HCT116 (cell line): ENCODE measurements at regions not wholly inside any gene's neighbourhood (a gene's known extent, or its start where the extent isn't known, plus 50 kb on each side); places are given as distances from the start of the nearest gene placed in this dataset.

Source experiments
- ATAC-seq: fragments of 200-7000 bp; cut with Tn5 transposase; 2 replicates; pipeline ENCODE4 v1.9.1; 2020; ENCODE audit warnings: mild to moderate bottlenecking, moderate library complexity
- BruUV-seq: library from RNA; stranded (reverse); fragments of 400-500 nt; replicated peaks from 2 replicates; lab custom pipeline; 2021; lab: Mats Ljungman, UMichigan
- CTCF ChIA-PET: fragments of 300-600 bp; sonication (Branson Sonifier 250); formaldehyde crosslinking; loops from one replicate; lab custom pipeline; 2021; ENCODE audit warnings: antibody characterized with exemption; lab: Charles Lee
- POLR2A ChIA-PET: fragments of 300-600, 350-600 bp; sonication (Branson Sonifier 250); formaldehyde crosslinking; loops from one replicate; lab custom pipeline; 2021; ENCODE audit warnings: antibody characterized with exemption; lab: Charles Lee
- RAD21 ChIA-PET, 2 experiments: fragments of 300-600 bp; sonication (Branson Sonifier 250); formaldehyde crosslinking; loops; one replicate each; lab custom pipeline; 2023; ENCODE audit warnings: low total read pairs in 2 of 2; ENCODE audit not compliant: uncharacterized antibody in 2 of 2, unreplicated experiment in 2 of 2, low non-redundant PET in 1 of 2; lab: Charles Lee
- DNase-seq: peaks from one replicate; pipeline ENCODE4 v3.0.0-alpha.2; 2010; ENCODE audit warnings: low read depth, low spot score
- H2AFZ ChIP-seq: fragments of 200-600 bp; shearing (Covaris generic), sonication (generic); 2 replicates; pipeline ENCODE4 v1.6.1; 2017; ENCODE audit warnings: low read depth, mixed run types, mixed read lengths, antibody characterized with exemption, low read length; ENCODE audit not compliant: poor library complexity, severe bottlenecking
- H3K27ac ChIP-seq: 2 replicates; pipeline ENCODE4 v1.5.1; 2012; ENCODE audit warnings: low read depth, low read length
- H3K27me3 ChIP-seq: fragments of 200-600 bp; sonication (generic); 2 replicates; pipeline ENCODE4 v1.6.1; 2016; ENCODE audit warnings: mixed run types, low read length, mixed read lengths; ENCODE audit not compliant: insufficient read depth
- H3K36me3 ChIP-seq, 2 experiments: fragments of 200-500 bp in 1 of 2; fragments of 200-600 bp in 1 of 2; sonication (Bioruptor generic) in 1 of 2; sonication (generic) in 1 of 2; 2 replicates each; pipeline versions ENCODE4 v1.5.1 to v1.6.1; 2014 to 2016; ENCODE audit warnings: low read length in 2 of 2, inconsistent platforms in 1 of 2, mixed read lengths in 1 of 2, mixed run types in 1 of 2; ENCODE audit not compliant: insufficient read depth in 2 of 2, control insufficient read depth in 1 of 2
- H3K4me1 ChIP-seq, 2 experiments: fragments of 200-600 bp in 1 of 2; sonication (generic) in 1 of 2; 2 replicates each; pipeline versions ENCODE4 v1.5.1 to v1.6.1; 2012 to 2017; ENCODE audit warnings: low read length in 2 of 2, inconsistent platforms in 1 of 2, mild to moderate bottlenecking in 1 of 2, mixed read lengths in 1 of 2, mixed run types in 1 of 2, moderate library complexity in 1 of 2; ENCODE audit not compliant: insufficient read depth in 2 of 2, control insufficient read depth in 1 of 2
- H3K4me2 ChIP-seq: fragments of 200-600 bp; sonication (generic); 2 replicates; pipeline ENCODE4 v1.6.1; 2017; ENCODE audit warnings: mixed run types, low read length, mixed read lengths
- H3K4me3 ChIP-seq, 2 experiments: fragments of 200-600 bp in 1 of 2; sonication (generic) in 1 of 2; replicated peaks in 1 of 2; 2 replicates each; pipeline ENCODE4 v1.5.1; 2011 to 2016; ENCODE audit warnings: low read length in 2 of 2, control low read depth in 1 of 2, low read depth in 1 of 2, mild to moderate bottlenecking in 1 of 2, mixed read lengths in 1 of 2, mixed run types in 1 of 2
- H3K79me2 ChIP-seq: fragments of 200-600 bp; sonication (generic); 2 replicates; pipeline ENCODE4 v1.6.1; 2017; ENCODE audit warnings: mild to moderate bottlenecking, mixed run types, low read length, moderate library complexity, mixed read lengths; ENCODE audit not compliant: insufficient read depth
- H3K9ac ChIP-seq: fragments of 200-600 bp; sonication (generic); 2 replicates; pipeline ENCODE4 v1.6.1; 2016; ENCODE audit warnings: low read length, mixed read lengths
- H3K9me2 ChIP-seq: fragments of 200-600 bp; sonication (generic), shearing (Covaris generic); 2 replicates; pipeline ENCODE4 v1.6.1; 2017; ENCODE audit warnings: mixed run types, mild to moderate bottlenecking, moderate library complexity; ENCODE audit not compliant: insufficient read depth
- H3K9me3 ChIP-seq, 2 experiments: fragments of 200-500 bp in 1 of 2; fragments of 200-600 bp in 1 of 2; sonication (Bioruptor generic) in 1 of 2; sonication (generic) in 1 of 2; 2 replicates each; pipeline ENCODE4 v1.6.1; 2014 to 2017; ENCODE audit warnings: low read length in 2 of 2, mixed read lengths in 2 of 2, inconsistent platforms in 1 of 2, low read depth in 1 of 2, mild to moderate bottlenecking in 1 of 2, mixed run types in 1 of 2, moderate library complexity in 1 of 2; ENCODE audit not compliant: control insufficient read depth in 1 of 2, insufficient read depth in 1 of 2
- H4K20me1 ChIP-seq: fragments of 200-600 bp; sonication (generic), shearing (Covaris generic); 2 replicates; pipeline ENCODE4 v1.6.1; 2017; ENCODE audit warnings: mixed run types, mild to moderate bottlenecking, moderate library complexity; ENCODE audit not compliant: insufficient read depth
- CBX3 ChIP-seq: IDR thresholded peaks from 2 replicates; pipeline ENCODE4 v1.6.1; 2012; ENCODE audit warnings: low read depth
- EGR1 ChIP-seq: IDR thresholded peaks from 2 replicates; pipeline ENCODE4 v1.6.1; 2012; ENCODE audit warnings: low read depth
- EZH2 ChIP-seq: fragments of 200-600 bp; sonication (generic); IDR thresholded peaks from 2 replicates; pipeline ENCODE4 v1.6.1; 2017; ENCODE audit warnings: antibody characterized with exemption, mixed run types
- EZH2phosphoT487 ChIP-seq: fragments of 200-600 bp; IDR thresholded peaks from 2 replicates; pipeline ENCODE4 v1.6.1; 2018; ENCODE audit warnings: antibody characterized with exemption, borderline replicate concordance
- FOSL1 ChIP-seq: IDR thresholded peaks from 2 replicates; pipeline ENCODE4 v1.6.1; 2012; ENCODE audit warnings: low read depth
- JUND ChIP-seq: IDR thresholded peaks from 2 replicates; pipeline ENCODE4 v1.6.1; 2012
- POLR2A ChIP-seq: IDR thresholded peaks from 2 replicates; pipeline ENCODE4 v1.7.0; 2011; ENCODE audit warnings: borderline replicate concordance; ENCODE audit not compliant: insufficient read depth, insufficient read length; ENCODE audit errors: extremely low read depth
- SIN3A ChIP-seq: IDR thresholded peaks from 2 replicates; pipeline ENCODE4 v1.6.1; 2012; ENCODE audit warnings: low read depth
- SP1 ChIP-seq: IDR thresholded peaks from 2 replicates; pipeline ENCODE4 v1.6.1; 2012; ENCODE audit warnings: low read depth
- SRF ChIP-seq: IDR thresholded peaks from 2 replicates; pipeline ENCODE4 v1.6.1; 2012; ENCODE audit warnings: low read depth
- TCF7L2 ChIP-seq: IDR thresholded peaks from 2 replicates; pipeline ENCODE4 v1.7.0; 2011; ENCODE audit warnings: borderline replicate concordance, inconsistent platforms; ENCODE audit not compliant: insufficient read depth, insufficient read length; ENCODE audit errors: extremely low read depth
- YY1 ChIP-seq: IDR thresholded peaks from 2 replicates; pipeline ENCODE4 v1.6.1; 2011; ENCODE audit warnings: low read length, low read depth, moderate library complexity, mild to moderate bottlenecking; ENCODE audit not compliant: insufficient replicate concordance; ENCODE audit errors: extremely low read depth
- ZBTB33 ChIP-seq: IDR thresholded peaks from 2 replicates; pipeline ENCODE4 v1.6.1; 2011; ENCODE audit warnings: mild to moderate bottlenecking, low read length, moderate library complexity; ENCODE audit not compliant: insufficient replicate concordance; ENCODE audit errors: extremely low read depth
- intact Hi-C: fragments of 100-400 bp; cut with micrococcal nuclease; formaldehyde crosslinking; loops from 2 replicates; pipeline ENCODE4 v1.10.0; 2022

DNA sequence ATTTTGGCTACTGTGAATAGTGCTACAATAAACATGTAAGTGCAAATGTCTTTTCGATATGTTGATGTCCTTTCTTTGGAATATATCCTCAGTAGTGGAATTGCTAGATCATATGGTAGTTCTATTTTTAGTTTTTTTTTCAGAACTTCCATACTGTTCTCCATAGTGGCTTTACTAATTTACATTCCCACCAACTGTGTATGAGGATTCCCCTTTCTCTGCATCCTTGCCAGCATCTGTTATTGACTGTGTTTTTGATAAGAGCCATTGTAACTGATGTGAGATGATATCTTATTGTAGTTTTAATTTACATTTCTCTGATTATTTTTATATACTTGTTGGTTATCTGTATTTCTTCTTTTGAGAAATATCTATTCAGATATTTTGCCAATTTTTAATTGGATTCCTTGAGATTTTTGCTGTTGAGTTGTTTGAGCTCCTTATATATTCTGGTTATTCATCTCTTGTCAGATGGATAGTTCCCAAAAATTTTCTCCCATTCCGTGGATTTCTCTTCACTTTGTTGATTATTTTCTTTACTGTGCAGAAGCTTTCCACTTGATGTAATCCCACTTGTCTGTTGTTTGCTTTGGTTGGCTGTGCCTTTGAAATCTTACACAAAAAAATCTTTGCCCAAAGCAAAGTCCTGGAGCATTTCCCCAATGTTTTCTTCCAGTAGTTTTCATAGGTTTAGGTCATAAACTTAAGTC is 532.3 kb downstream of the PID1 start:
- POLR2A ChIA-PET = no interaction called here

More for the DNA sequence above, 532.3 kb downstream of the PID1 start:
- Histone ChIP-seq H3K36me3 (no peaks in the 10 kb centered on the region), H3K27ac (no peak overlapping the region), H3K9me3 (no peaks in the 10 kb centered on the region), H3K9ac (no peak overlapping the region), H3K4me2 (no peak overlapping the region), H3K27me3 (no peaks in the 10 kb centered on the region), H4K20me1 (no peaks in the 10 kb centered on the region), H3K4me3 (no peak overlapping the region), H3K9me2 (no peaks in the 10 kb centered on the region), H2AFZ (no peak overlapping the region), H3K4me1 (no peaks in the 10 kb centered on the region), H3K79me2 (no peaks in the 10 kb centered on the region)
- intact Hi-C loops = no loop called here
- ChIA-PET RAD21 (no interaction called here), CTCF (no interaction called here)
- TF ChIP-seq ZBTB33 (no peak), SP1 (no peak), YY1 (no peak), FOSL1 (no peak), EGR1 (no peak), SIN3A (no peak), JUND (no peak), POLR2A (no peak), SRF (no peak), EZH2 (no peak), CBX3 (no peak), EZH2phosphoT487 (no peak), TCF7L2 (no peak)
- ATAC-seq (no peak), DNase-seq (no peak)
- BruUV-seq = no TSS peak
